ENCODE measurements at regions not wholly inside any gene's neighbourhood (a gene's known extent, or its start where the extent isn't known, plus 50 kb on each side); places are given as distances from the start of the nearest gene placed in this dataset.

DNA sequence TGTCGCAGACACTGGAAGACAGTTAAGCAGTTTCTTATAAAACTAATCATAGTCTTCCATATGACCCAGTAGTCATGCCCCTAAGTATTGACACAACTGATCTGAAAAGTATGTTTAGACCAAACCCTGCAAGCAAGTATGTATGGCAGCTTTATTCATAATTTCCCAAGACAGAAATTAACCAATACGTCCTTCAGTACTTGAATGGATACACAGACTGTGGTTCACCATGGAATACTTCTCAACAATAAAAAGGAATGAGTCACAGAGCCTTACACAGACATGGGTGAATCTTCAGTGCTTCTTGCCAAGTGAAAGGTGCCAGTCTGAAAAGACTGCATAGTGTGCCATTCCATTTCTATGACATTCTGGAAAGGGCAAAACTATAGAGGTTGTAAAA, 50.2 kb upstream of the AKR1E2 start:
- no peak for TF ChIP-seq GATA3 (IDR thresholded peaks at IDR 0.05; ENCODE audit: low read depth, low read length)
- TF ChIP-seq GATA2 (IDR thresholded peaks at IDR 0.05; ENCODE audit: low read depth, low read length) = no peak

DNA sequence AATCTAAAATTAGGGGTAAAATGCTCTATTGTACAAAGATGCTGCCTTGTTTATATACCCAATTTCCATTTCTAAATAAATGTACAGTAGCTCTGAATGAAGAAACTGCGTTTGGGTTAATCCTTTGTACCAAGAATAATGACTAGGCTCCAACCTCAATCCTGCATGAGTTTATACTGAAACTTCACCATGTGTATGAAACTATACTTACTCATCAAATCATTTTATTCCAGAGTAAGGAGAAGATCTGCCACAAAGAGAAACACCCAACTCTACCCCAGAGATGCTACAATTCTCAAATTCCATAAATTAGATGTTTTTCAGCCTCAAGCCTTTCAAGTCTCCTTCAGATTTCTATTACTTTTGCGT, 53.8 kb upstream of the AKR1E2 start:
- TF ChIP-seq GATA3 (IDR thresholded peaks at IDR 0.05; ENCODE audit: low read depth, low read length) (no peak), GATA2 (IDR thresholded peaks at IDR 0.05; ENCODE audit: low read depth, low read length) (no peak)

DNA sequence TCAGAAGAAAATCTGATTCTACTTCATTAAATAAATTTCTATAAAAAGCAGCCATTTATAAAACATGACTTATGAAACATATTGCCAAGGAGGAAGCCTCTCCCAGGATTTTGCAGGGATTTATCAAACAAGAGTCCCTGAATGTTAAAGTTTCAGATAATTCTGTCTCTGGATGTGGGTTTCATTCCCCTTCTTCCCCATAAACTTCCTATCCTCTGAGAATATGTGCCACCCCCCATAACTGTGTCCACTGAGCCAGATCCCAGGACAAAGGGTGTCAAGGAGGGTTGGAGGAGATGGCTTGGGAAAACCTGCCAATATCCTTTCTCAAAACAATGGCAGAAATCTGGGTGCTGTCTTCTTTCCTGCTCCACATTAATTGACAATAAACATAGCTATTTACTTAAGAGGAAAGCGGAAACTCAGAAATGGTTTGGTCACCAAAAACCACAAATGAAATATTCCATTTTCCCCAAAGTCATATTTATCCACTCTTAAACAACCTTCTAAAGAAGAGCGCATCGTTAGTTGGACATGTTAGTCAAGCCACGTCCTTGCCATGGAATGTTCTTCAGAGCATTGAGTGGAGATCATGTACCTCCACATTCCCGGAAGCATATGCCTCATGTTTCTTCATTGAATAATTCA, 54.3 kb upstream of the AKR1E2 start:
- TF ChIP-seq GATA2 (IDR thresholded peaks at IDR 0.05; ENCODE audit: low read depth, low read length) (no peak), GATA3 (IDR thresholded peaks at IDR 0.05; ENCODE audit: low read depth, low read length) (no peak)

DNA sequence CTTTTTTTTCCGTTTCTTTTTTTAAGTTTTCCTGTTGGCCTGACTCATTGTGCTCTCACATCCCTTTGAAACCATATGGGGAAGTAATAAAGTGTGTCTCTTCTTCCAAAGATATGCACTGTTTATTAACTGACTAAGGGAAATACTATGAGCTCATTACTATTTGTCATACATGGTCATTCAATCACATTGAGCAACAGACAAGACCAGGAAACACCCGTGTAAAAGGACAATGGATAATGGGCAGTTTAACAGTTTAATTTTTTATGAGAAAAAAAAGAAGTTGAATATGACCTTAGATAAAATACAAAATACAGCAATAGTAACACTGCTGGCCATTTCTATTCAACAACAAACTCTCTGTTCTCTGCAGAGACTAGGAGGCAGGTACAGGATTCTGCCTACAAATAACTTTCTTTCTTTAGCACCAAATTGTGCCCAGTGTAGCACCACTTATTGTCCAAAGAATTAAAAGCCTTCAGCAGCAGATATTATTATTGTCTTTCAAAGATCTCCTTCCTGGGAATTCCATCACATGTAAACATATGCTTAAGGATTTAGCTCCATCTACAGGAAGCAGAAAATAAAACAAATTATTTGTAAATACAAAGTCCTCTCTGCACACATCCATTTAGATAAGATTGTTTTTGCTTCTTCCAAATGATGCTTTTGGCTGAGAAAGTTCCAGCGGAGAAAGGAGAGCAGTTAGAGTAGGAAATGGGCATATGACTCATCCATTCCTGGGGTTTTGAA, 55.0 kb upstream of the AKR1E2 start:
- TF ChIP-seq GATA2 (IDR thresholded peaks at IDR 0.05; ENCODE audit: low read depth, low read length) (no peak), GATA3 (IDR thresholded peaks at IDR 0.05; ENCODE audit: low read depth, low read length) (no peak)

DNA sequence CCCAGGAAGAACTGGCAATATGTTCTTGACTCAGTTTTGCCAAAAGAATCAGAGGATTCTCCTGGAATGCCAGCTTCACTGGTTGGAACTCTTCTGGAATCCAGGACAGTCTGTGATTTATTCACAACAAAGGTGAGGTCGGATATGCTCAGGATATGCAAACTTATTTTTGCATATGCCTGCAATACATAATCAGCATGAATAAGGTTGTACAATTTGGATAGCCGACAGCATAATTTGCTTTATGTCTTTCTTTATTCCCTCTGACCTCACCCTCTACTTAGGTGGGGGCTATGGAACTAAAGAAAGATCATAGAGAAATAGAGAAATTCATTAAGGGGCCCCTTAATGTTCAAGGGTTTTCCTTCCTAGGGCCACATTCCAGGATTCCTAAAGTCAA, 57.6 kb upstream of the AKR1E2 start:
- TF ChIP-seq GATA3 (IDR thresholded peaks at IDR 0.05; ENCODE audit: low read depth, low read length) (no peak), GATA2 (IDR thresholded peaks at IDR 0.05; ENCODE audit: low read depth, low read length) (no peak)

DNA sequence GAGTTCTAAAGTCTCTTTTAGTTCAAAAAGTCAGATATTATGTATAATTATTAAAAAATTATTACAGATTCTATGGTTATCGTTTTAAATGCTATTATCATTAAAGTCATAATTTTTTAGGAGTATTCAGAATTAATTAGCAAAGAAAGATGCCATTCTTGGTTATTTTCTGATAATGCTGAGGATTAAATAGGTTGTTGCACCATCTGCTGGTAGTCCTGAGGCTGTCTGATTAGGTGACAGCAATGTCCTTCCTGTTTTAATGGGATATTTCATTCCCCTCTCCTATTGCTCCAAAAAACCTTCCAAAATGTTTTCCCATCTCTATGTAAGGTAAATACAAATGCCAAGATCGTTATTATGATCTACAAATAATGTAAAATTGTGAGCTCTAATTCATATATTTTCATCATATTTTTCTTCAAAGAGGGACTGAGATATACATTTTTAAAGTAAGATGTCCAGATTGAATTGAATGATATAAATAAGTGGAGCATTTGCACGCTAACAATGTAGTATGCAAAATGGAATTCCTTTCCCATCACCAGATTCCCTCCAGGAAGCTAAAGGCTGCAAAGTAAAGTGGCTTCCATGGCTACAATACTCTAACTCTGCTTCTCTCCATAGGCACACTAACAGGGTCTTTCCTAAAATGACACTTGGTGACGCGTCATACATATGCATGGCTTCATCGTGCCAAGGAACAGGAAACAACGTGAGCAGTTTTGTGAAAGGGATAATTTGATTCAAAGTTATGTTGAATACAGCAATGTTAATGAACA, 58.8 kb upstream of the AKR1E2 start:
- no peak for TF ChIP-seq GATA3 (IDR thresholded peaks at IDR 0.05; ENCODE audit: low read depth, low read length)
- TF ChIP-seq GATA2 (IDR thresholded peaks at IDR 0.05; ENCODE audit: low read depth, low read length) = no peak

DNA sequence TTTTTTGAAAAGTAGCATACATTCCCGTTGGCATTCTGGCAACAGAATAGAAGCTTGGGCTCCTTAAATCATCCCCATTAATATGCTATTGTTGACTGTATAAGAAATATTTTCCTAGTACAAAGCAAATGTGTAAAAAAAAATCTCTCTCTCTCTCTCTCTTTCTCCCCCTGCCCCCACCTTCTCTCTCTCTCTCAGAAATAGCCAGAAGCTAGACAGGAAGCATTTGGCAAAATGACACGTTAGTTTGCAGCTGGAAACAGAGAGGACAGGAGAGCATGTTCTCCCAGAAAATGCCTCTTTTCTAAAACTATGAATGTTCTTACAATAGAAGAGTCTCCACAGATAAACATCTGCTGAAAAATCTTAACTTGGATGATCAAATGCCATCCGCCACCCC, 59.6 kb upstream of the AKR1E2 start:
- TF ChIP-seq GATA2 (IDR thresholded peaks at IDR 0.05; ENCODE audit: low read depth, low read length) (no peak), GATA3 (IDR thresholded peaks at IDR 0.05; ENCODE audit: low read depth, low read length) (no peak)

DNA sequence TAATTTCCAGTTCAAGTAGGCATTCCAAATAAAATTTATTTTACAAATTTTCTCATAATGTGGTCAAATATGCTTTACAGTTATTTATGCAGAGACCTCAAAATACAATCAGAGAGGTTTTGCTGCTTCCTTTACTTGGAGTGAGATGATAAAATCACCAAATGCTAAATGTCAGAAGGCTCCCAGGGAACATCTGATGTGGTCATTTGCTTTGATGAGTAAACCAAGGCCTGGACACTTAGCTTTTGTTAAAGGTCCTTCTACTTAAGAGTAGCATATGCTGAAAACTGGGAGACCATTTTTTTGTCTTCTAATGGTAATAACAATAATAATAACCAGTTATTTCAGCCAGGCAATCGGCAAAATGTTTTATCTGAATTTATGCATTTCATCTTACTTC, 60.6 kb upstream of the AKR1E2 start:
- TF ChIP-seq GATA3 (IDR thresholded peaks at IDR 0.05; ENCODE audit: low read depth, low read length) (no peak), GATA2 (IDR thresholded peaks at IDR 0.05; ENCODE audit: low read depth, low read length) (no peak)

DNA sequence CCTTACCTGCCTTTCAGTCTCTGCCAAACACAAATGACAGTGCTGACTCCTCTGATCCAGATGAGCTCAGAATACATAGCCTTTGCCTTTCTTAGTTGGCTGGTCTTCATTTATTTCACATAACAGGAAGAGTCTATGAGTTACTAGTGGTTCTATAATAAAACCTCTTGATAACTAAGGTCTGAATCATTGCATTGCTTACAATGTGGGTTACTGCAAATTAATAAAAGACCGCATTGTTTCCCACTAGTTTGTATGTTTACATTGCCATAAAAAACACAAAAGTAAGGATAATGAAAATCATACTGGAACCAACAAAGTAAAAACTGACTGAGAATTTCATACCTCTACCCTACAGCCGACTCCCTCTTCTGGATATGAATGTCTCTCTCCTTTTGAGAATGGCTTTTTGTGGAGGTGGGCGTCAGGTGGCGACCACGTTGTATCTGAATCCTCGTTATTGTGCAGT, 62.0 kb upstream of the AKR1E2 start:
- TF ChIP-seq GATA2 (IDR thresholded peaks at IDR 0.05; ENCODE audit: low read depth, low read length) (no peak), GATA3 (IDR thresholded peaks at IDR 0.05; ENCODE audit: low read depth, low read length) (no peak)

DNA sequence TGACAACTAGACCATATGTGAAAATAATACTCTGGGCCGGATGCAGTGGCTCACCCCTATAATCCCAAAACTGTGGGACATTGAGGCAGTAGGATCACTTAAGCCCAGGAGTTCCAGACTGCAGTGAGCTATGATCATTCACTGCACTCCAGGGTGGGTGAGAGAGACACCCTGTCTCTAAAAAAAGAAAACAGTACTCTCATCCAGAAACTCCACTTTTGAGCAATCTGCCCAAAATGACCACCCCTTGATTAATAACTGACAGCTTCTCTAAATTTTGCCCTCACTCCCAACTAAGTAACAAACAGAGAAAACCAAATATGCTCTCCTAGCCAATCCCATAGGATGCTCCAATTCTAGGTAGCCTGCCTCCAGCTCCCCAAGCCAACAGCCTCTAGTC, 62.5 kb upstream of the AKR1E2 start:
- no peak for TF ChIP-seq GATA2 (IDR thresholded peaks at IDR 0.05; ENCODE audit: low read depth, low read length)
- TF ChIP-seq GATA3 (IDR thresholded peaks at IDR 0.05; ENCODE audit: low read depth, low read length) = no peak

DNA sequence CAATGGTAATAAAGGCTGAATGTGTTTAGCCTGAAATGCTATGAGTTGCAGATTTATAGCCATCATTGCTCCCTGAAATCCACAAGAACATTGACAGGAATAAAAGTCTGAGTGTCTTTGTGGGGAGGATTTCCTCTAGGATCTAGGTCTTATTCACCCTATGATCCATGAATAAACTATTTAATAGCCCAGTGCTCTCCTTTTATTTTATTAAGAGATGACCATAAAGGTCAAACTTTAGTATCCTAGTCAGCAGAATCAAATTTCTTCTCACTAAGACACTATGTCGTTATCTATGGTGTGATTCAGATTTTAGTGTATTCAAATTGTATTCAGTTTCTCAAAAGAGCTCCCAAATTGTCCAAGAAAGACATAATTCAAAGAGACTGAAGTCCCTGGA, 67.8 kb upstream of the AKR1E2 start:
- TF ChIP-seq GATA3 (IDR thresholded peaks at IDR 0.05; ENCODE audit: low read depth, low read length) = no peak
- no peak for TF ChIP-seq GATA2 (IDR thresholded peaks at IDR 0.05; ENCODE audit: low read depth, low read length)

DNA sequence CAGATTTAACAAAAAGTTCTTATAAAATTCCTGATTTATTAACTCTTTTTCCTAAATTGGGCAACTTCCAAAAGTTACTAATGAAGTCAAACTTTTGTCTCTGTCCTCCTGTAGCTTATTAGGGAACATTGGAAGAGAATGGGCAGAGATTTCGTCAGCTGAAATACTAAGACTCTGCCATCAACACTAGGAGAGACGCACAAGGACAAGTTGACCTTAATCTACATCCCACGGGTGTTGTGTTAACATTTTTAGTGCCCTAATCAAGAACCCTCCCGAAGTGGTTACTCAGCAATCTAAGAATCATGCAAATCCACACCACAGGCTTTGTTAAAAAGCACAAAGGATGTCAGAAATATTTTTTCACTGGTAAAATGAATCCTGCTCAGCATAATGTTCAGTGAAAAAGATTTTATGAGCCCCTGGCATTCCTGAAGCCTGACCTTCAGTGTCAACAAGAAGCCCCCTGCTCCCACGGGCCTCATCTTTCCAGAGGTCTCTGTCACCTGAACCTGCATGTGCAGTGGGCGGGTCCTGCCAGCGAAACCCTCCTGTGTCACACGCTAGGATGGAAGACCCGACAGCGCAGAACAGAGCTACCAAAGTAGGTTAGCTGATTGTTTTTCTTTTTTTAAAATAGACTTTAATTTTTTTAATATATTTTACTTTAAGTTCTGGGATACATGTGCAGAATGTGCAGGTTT, 70.6 kb upstream of the AKR1E2 start:
- TF ChIP-seq GATA2 (IDR thresholded peaks at IDR 0.05; ENCODE audit: low read depth, low read length) (no peak), GATA3 (IDR thresholded peaks at IDR 0.05; ENCODE audit: low read depth, low read length) (no peak)

DNA sequence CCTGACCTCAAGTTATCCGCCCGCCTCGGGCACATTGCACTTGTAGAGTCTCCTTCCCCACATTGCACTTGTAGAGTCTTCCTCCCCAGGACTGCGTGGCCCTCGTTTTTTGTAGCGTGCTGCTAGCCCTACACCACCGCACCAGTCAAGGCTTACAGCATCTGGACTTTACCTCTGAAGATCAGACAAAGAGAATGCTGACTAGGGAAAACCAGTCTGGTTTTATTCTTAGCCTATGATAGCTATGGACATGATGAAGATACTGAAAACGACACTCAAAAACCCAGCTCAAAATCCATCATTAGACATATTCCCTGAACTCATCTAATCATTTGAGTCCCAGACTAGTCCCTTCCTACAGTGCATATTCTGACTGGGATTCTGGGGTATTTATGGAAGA, 71.9 kb upstream of the AKR1E2 start:
- no peak for TF ChIP-seq GATA2 (IDR thresholded peaks at IDR 0.05; ENCODE audit: low read depth, low read length)
- TF ChIP-seq GATA3 (IDR thresholded peaks at IDR 0.05; ENCODE audit: low read depth, low read length) = no peak

DNA sequence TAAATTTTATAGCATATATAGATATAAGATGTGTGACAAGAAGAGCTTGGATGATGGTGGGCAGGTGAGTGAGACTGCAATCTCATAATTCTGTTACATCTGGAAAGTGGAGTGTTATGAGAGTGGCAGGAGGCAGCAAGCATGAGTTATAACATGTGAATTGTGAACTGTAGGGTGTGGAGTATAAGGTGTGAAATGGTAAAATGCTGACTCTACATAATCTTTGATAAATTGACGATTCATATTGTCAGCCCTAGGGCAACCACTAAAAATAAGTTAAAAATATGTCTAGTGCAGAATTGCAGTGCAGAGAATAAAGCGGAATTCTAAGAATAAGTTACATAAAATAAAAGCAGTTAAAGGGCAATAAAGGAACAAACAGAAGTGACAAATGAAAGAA, 74.8 kb upstream of the AKR1E2 start:
- TF ChIP-seq GATA2 (IDR thresholded peaks at IDR 0.05; ENCODE audit: low read depth, low read length) (no peak), GATA3 (IDR thresholded peaks at IDR 0.05; ENCODE audit: low read depth, low read length) (no peak)

All from SH-SY5Y (cell line).